ENCODE measurements at regions not wholly inside any gene's neighbourhood (a gene's known extent, or its start where the extent isn't known, plus 50 kb on each side); places are given as distances from the start of the nearest gene placed in this dataset.

GRCh38 chr13:40420160-40420740 lies 246.2 kb downstream of the FOXO1 start:
- no peaks in the 10 kb centered on the region for H3K27me3 Mint-ChIP-seq (ENCODE audit: unreplicated experiment)
- H3K4me1 Mint-ChIP-seq (ENCODE audit: low read depth, unreplicated experiment): no peaks in the 10 kb centered on the region
- TF ChIP-seq CTCF (IDR thresholded peaks at IDR 0.05; ENCODE audit: unreplicated experiment): no peak
- CTCF ChIA-PET: no interaction called here
- H3K9me3 Mint-ChIP-seq (ENCODE audit: low read depth, unreplicated experiment): no peaks in the 10 kb centered on the region
- no peak overlapping the region for H3K4me3 Mint-ChIP-seq (ENCODE audit: low read depth, unreplicated experiment)
- H3K27ac Mint-ChIP-seq (ENCODE audit: unreplicated experiment): no peak overlapping the region
- no TSS peak for BruUV-seq (replicated peaks)
- intact Hi-C loops (cut with micrococcal nuclease; ENCODE audit: unreplicated experiment): no loop called here
- H3K36me3 Mint-ChIP-seq (ENCODE audit: insufficient read depth, unreplicated experiment): no peaks in the 10 kb centered on the region
- DNase-seq: no peak

- Mint-ChIP-seq H3K9me3 (ENCODE audit: low read depth, unreplicated experiment) (no peaks in the 10 kb centered on the region), H3K4me1 (ENCODE audit: low read depth, unreplicated experiment) (no peaks in the 10 kb centered on the region), H3K4me3 (ENCODE audit: low read depth, unreplicated experiment) (no peak overlapping the region), H3K36me3 (ENCODE audit: insufficient read depth, unreplicated experiment) (no peaks in the 10 kb centered on the region), H3K27ac (ENCODE audit: unreplicated experiment) (no peak overlapping the region), H3K27me3 (ENCODE audit: unreplicated experiment) (no peaks in the 10 kb centered on the region)
- no TSS peak for BruUV-seq (replicated peaks)
- CTCF ChIA-PET: no interaction called here
- TF ChIP-seq CTCF (IDR thresholded peaks at IDR 0.05; ENCODE audit: unreplicated experiment): no peak
- intact Hi-C loops (cut with micrococcal nuclease; ENCODE audit: unreplicated experiment): no loop called here
- DNase-seq: no peak
Measured at GRCh38 chr13:40422588-40423235, 243.7 kb downstream of the FOXO1 start.

- intact Hi-C loops (cut with micrococcal nuclease; ENCODE audit: unreplicated experiment): no loop called here
- no peaks in the 10 kb centered on the region for H3K27me3 Mint-ChIP-seq (ENCODE audit: unreplicated experiment)
- no peak for TF ChIP-seq CTCF (IDR thresholded peaks at IDR 0.05; ENCODE audit: unreplicated experiment)
- no peak for DNase-seq
- no peaks in the 10 kb centered on the region for H3K9me3 Mint-ChIP-seq (ENCODE audit: low read depth, unreplicated experiment)
- no TSS peak for BruUV-seq (replicated peaks)
- H3K27ac Mint-ChIP-seq (ENCODE audit: unreplicated experiment): no peak overlapping the region
- no peak overlapping the region for H3K4me3 Mint-ChIP-seq (ENCODE audit: low read depth, unreplicated experiment)
- H3K36me3 Mint-ChIP-seq (ENCODE audit: insufficient read depth, unreplicated experiment): no peaks in the 10 kb centered on the region
- H3K4me1 Mint-ChIP-seq (ENCODE audit: low read depth, unreplicated experiment): no peaks in the 10 kb centered on the region
- CTCF ChIA-PET: no interaction called here
Measured at GRCh38 chr13:40428354-40428753, 238.1 kb downstream of the FOXO1 start.

GRCh38 chr13:40429706-40430545 lies 236.5 kb downstream of the FOXO1 start:
- Mint-ChIP-seq H3K27me3 (ENCODE audit: unreplicated experiment) (no peaks in the 10 kb centered on the region), H3K4me1 (ENCODE audit: low read depth, unreplicated experiment) (no peaks in the 10 kb centered on the region), H3K27ac (ENCODE audit: unreplicated experiment) (no peak overlapping the region), H3K9me3 (ENCODE audit: low read depth, unreplicated experiment) (no peaks in the 10 kb centered on the region), H3K36me3 (ENCODE audit: insufficient read depth, unreplicated experiment) (no peaks in the 10 kb centered on the region), H3K4me3 (ENCODE audit: low read depth, unreplicated experiment) (no peak overlapping the region)
- intact Hi-C loops (cut with micrococcal nuclease; ENCODE audit: unreplicated experiment): no loop called here
- CTCF ChIA-PET: no interaction called here
- no peak for TF ChIP-seq CTCF (IDR thresholded peaks at IDR 0.05; ENCODE audit: unreplicated experiment)
- no peak for DNase-seq
- BruUV-seq (replicated peaks): no TSS peak

Measured in Calu3 (cell line).